Large intestine (tissue), 3 donors: ENCODE measurements at regions not wholly inside any gene's neighbourhood (a gene's known extent, or its start where the extent isn't known, plus 50 kb on each side); places are given as distances from the start of the nearest gene placed in this dataset.

ENCODE experiments used
- DNase-seq, 2 donors: peaks; one replicate each; pipeline versions ENCODE4 v3.0.0 to v3.0.0-alpha.2; 2013
- H3K27ac ChIP-seq: one replicate; pipeline ENCODE4 v1.5.1; 2013; ENCODE audit warnings: low read length
- H3K27me3 ChIP-seq: 2 replicates; pipeline ENCODE4 v1.6.1; 2013; ENCODE audit warnings: low read length; ENCODE audit not compliant: control insufficient read depth, insufficient read depth
- H3K36me3 ChIP-seq: 2 replicates; pipeline ENCODE4 v1.6.1; 2013; ENCODE audit warnings: low read length; ENCODE audit not compliant: control insufficient read depth, insufficient read depth
- H3K4me1 ChIP-seq: one replicate; pipeline ENCODE4 v1.6.1; 2013; ENCODE audit warnings: low read length; ENCODE audit not compliant: control insufficient read depth, insufficient read depth
- H3K4me3 ChIP-seq: one replicate; pipeline ENCODE4 v1.5.1; 2013; ENCODE audit warnings: low read length
- H3K9me3 ChIP-seq: one replicate; pipeline ENCODE4 v1.6.1; 2013; ENCODE audit warnings: mild to moderate bottlenecking, low read depth, low read length, moderate library complexity; ENCODE audit not compliant: control insufficient read depth
- WGBS: methylation state at CpG from one replicate; pipeline ENCODE4 v1.1.5; 2013; ENCODE audit warnings: low lambda C conversion rate; ENCODE audit not compliant: insufficient coverage; 5-methylcytosine and 5-hydroxymethylcytosine counted together

GRCh38 chr12:45490232-45490881 is 239.1 kb upstream of the ARID2 start:
- WGBS = 95% methylated on average over 4 of the region's 7 CpGs

GRCh38 chr12:45494279-45494678 is 235.2 kb upstream of the ARID2 start:
- WGBS = 95% methylated on average over 3 of the region's 4 CpGs
- H3K36me3 ChIP-seq = no peaks in the 10 kb centered on the region
- H3K27ac ChIP-seq = no peak overlapping the region
- H3K27me3 ChIP-seq = no peaks in the 10 kb centered on the region
- H3K4me1 ChIP-seq = no peaks in the 10 kb centered on the region
- H3K9me3 ChIP-seq = no peaks in the 10 kb centered on the region
- no peak for DNase-seq
- H3K4me3 ChIP-seq = no peak overlapping the region

More at GRCh38 chr12:45490232-45490881, 239.1 kb upstream of the ARID2 start:
- no peak for DNase-seq
- Histone ChIP-seq H3K27ac (no peak overlapping the region), H3K27me3 (no peaks in the 10 kb centered on the region), H3K36me3 (no peaks in the 10 kb centered on the region), H3K4me3 (no peak overlapping the region), H3K9me3 (no peaks in the 10 kb centered on the region), H3K4me1 (no peaks in the 10 kb centered on the region)

- H3K36me3 ChIP-seq = no peaks in the 10 kb centered on the region
- no peaks in the 10 kb centered on the region for H3K4me1 ChIP-seq
- DNase-seq = no peak
- no peaks in the 10 kb centered on the region for H3K27me3 ChIP-seq
- WGBS = no CpG with 5 or more reads among the region's 1 CpG
- no peaks in the 10 kb centered on the region for H3K9me3 ChIP-seq
- no peak overlapping the region for H3K27ac ChIP-seq
- H3K4me3 ChIP-seq = no peak overlapping the region
Observed at GRCh38 chr12:45498645-45499044, 230.9 kb upstream of the ARID2 start.

GRCh38 chr12:45502481-45503128 is 226.9 kb upstream of the ARID2 start:
- no peaks in the 10 kb centered on the region for H3K27me3 ChIP-seq
- no peak for DNase-seq
- 89% methylated on average over 1 of the region's 4 CpGs for WGBS
- H3K36me3 ChIP-seq = no peaks in the 10 kb centered on the region
- H3K4me3 ChIP-seq = no peak overlapping the region
- H3K9me3 ChIP-seq = no peaks in the 10 kb centered on the region
- no peaks in the 10 kb centered on the region for H3K4me1 ChIP-seq
- no peak overlapping the region for H3K27ac ChIP-seq

- H3K36me3 ChIP-seq = no peaks in the 10 kb centered on the region
- H3K27me3 ChIP-seq = no peaks in the 10 kb centered on the region
- no peak overlapping the region for H3K27ac ChIP-seq
- H3K9me3 ChIP-seq = no peaks in the 10 kb centered on the region
- WGBS = no CpG with 5 or more reads among the region's 1 CpG
- no peak overlapping the region for H3K4me3 ChIP-seq
- no peaks in the 10 kb centered on the region for H3K4me1 ChIP-seq
- no peak for DNase-seq
Observed at GRCh38 chr12:45503899-45504298, 225.6 kb upstream of the ARID2 start.

GRCh38 chr12:45504316-45505010 is 225.0 kb upstream of the ARID2 start:
- 63% methylated on average over 4 of the region's 6 CpGs for WGBS
- H3K27ac ChIP-seq = no peak overlapping the region

GRCh38 chr12:45509187-45509586 is 220.3 kb upstream of the ARID2 start:
- H3K9me3 ChIP-seq = peaks cover 4% of the 10 kb centered on the region
- no peaks in the 10 kb centered on the region for H3K36me3 ChIP-seq
- H3K27ac ChIP-seq = no peak overlapping the region
- H3K27me3 ChIP-seq = no peaks in the 10 kb centered on the region
- WGBS = no CpG with 5 or more reads among the region's 2 CpGs
- no peaks in the 10 kb centered on the region for H3K4me1 ChIP-seq
- DNase-seq = no peak
- no peak overlapping the region for H3K4me3 ChIP-seq

More at GRCh38 chr12:45504316-45505010, 225.0 kb upstream of the ARID2 start:
- no peaks in the 10 kb centered on the region for H3K36me3 ChIP-seq
- no peak for DNase-seq
- H3K4me1 ChIP-seq = no peaks in the 10 kb centered on the region
- H3K27me3 ChIP-seq = no peaks in the 10 kb centered on the region
- no peak overlapping the region for H3K4me3 ChIP-seq
- H3K9me3 ChIP-seq = no peaks in the 10 kb centered on the region

GRCh38 chr12:45509621-45510020 is 219.9 kb upstream of the ARID2 start:
- no peak overlapping the region for H3K4me3 ChIP-seq
- no CpG with 5 or more reads among the region's 1 CpG for WGBS
- H3K4me1 ChIP-seq = no peaks in the 10 kb centered on the region
- H3K27me3 ChIP-seq = no peaks in the 10 kb centered on the region
- H3K27ac ChIP-seq = no peak overlapping the region
- peaks cover 4% of the 10 kb centered on the region for H3K9me3 ChIP-seq
- no peak for DNase-seq
- H3K36me3 ChIP-seq = no peaks in the 10 kb centered on the region

GRCh38 chr12:45517381-45517780 is 212.1 kb upstream of the ARID2 start:
- WGBS = 33% methylated on average over 1 of the region's 3 CpGs
- no peak overlapping the region for H3K4me3 ChIP-seq
- DNase-seq = no peak
- no peaks in the 10 kb centered on the region for H3K27me3 ChIP-seq
- no peaks in the 10 kb centered on the region for H3K36me3 ChIP-seq
- H3K27ac ChIP-seq = no peak overlapping the region
- H3K4me1 ChIP-seq = no peaks in the 10 kb centered on the region
- H3K9me3 ChIP-seq = no peaks in the 10 kb centered on the region

- no CpG with 5 or more reads among the region's 10 CpGs for WGBS
- no peak for DNase-seq
- Histone ChIP-seq H3K27me3 (no peaks in the 10 kb centered on the region), H3K36me3 (no peaks in the 10 kb centered on the region), H3K9me3 (no peaks in the 10 kb centered on the region), H3K27ac (no peak overlapping the region), H3K4me3 (no peak overlapping the region), H3K4me1 (no peaks in the 10 kb centered on the region)
Observed at GRCh38 chr12:45518291-45519235, 210.9 kb upstream of the ARID2 start.
